PC-9 (cell line): ENCODE measurements at regions not wholly inside any gene's neighbourhood (a gene's known extent, or its start where the extent isn't known, plus 50 kb on each side); places are given as distances from the start of the nearest gene placed in this dataset.

ENCODE experiments used
- BruUV-seq: library from RNA; stranded (reverse); fragments of 400-500 nt; replicated peaks from 2 replicates; lab custom pipeline; 2021; lab: Mats Ljungman, UMichigan
- CTCF ChIA-PET: fragments of 300-600 bp; sonication (Branson Sonifier 250); formaldehyde crosslinking; loops from one replicate; lab custom pipeline; 2022; ENCODE audit warnings: antibody characterized with exemption; lab: Charles Lee
- POLR2A ChIA-PET: fragments of 300-600 bp; sonication (Branson Sonifier 250); formaldehyde crosslinking; loops from one replicate; lab custom pipeline; 2022; ENCODE audit warnings: antibody characterized with exemption; ENCODE audit not compliant: unreplicated experiment; lab: Charles Lee
- DNase-seq, 2 experiments: peaks; one replicate each; pipeline versions ENCODE4 v3.0.0 to v3.0.0-alpha.2; 2015 to 2022; ENCODE audit warnings: mixed read lengths in 1 of 2
- H2AFZ ChIP-seq: fragments of 200-600 bp; sonication (generic); 2 replicates; pipeline ENCODE4 v1.8.1; 2017; ENCODE audit warnings: antibody characterized with exemption
- H3F3A ChIP-seq: fragments of 200-600 bp; sonication (generic); 2 replicates; pipeline ENCODE4 v1.8.1; 2017; ENCODE audit warnings: antibody characterized with exemption, mild to moderate bottlenecking, low read depth; ENCODE audit not compliant: insufficient read depth
- H3K27ac ChIP-seq: fragments of 200-600 bp; sonication (generic); 2 replicates; pipeline ENCODE4 v1.6.1; 2016; ENCODE audit warnings: mixed run types
- H3K27me3 ChIP-seq: fragments of 200-600 bp; sonication (generic); 2 replicates; pipeline ENCODE4 v1.6.1; 2016; ENCODE audit warnings: low read depth, mixed run types; ENCODE audit not compliant: insufficient read depth
- H3K36me3 ChIP-seq: fragments of 200-600 bp; sonication (generic); 2 replicates; pipeline ENCODE4 v1.6.1; 2016; ENCODE audit warnings: low read depth, mixed run types
- H3K4me1 ChIP-seq: fragments of 200-600 bp; sonication (generic); replicated peaks from 2 replicates; pipeline ENCODE4 v1.6.1; 2016; ENCODE audit warnings: mixed run types; ENCODE audit not compliant: insufficient read depth
- H3K4me2 ChIP-seq: fragments of 200-600 bp; sonication (generic); 2 replicates; pipeline ENCODE4 v1.6.1; 2017; ENCODE audit warnings: mixed run types
- H3K4me3 ChIP-seq: fragments of 200-600 bp; sonication (generic); 2 replicates; pipeline ENCODE4 v1.6.1; 2016; ENCODE audit warnings: mixed run types
- H3K79me2 ChIP-seq: fragments of 200-600 bp; sonication (generic); 2 replicates; pipeline ENCODE4 v1.6.1; 2017; ENCODE audit warnings: low read depth, mixed run types
- H3K9me2 ChIP-seq: fragments of 200-600 bp; sonication (generic); 2 replicates; pipeline ENCODE4 v1.8.1; 2017; ENCODE audit warnings: mild to moderate bottlenecking; ENCODE audit not compliant: insufficient read depth
- H3K9me3 ChIP-seq: fragments of 200-600 bp; sonication (generic); 2 replicates; pipeline ENCODE4 v1.8.1; 2016; ENCODE audit warnings: low read depth; ENCODE audit not compliant: insufficient read depth
- H4K20me1 ChIP-seq: fragments of 200-600 bp; sonication (generic); 2 replicates; pipeline ENCODE4 v1.8.1; 2017; ENCODE audit not compliant: insufficient read depth
- CTCF ChIP-seq: fragments of 200-600 bp; sonication (generic); conservative IDR thresholded peaks from 2 replicates; pipeline ENCODE4 v1.6.1; 2017; ENCODE audit warnings: mixed run types, antibody characterized with exemption, mild to moderate bottlenecking, moderate library complexity
- EZH2 ChIP-seq: fragments of 200-600 bp; sonication (generic); IDR thresholded peaks from 2 replicates; pipeline ENCODE4 v1.8.0; 2017; ENCODE audit warnings: antibody characterized with exemption, low read depth
- intact Hi-C: fragments of 100-400 bp; cut with micrococcal nuclease; formaldehyde crosslinking; loops from one replicate; pipeline ENCODE4 v1.10.0; 2022; ENCODE audit not compliant: unreplicated experiment

- TF ChIP-seq EZH2, result no peak
- Histone ChIP-seq H3K9me2 (no peaks in the 10 kb centered on the region), H4K20me1 (no peaks in the 10 kb centered on the region), H3F3A (no peaks in the 10 kb centered on the region), H3K4me2 (no peak overlapping the region), H3K27me3 (no peaks in the 10 kb centered on the region), H3K4me3 (no peak overlapping the region), H3K79me2 (no peaks in the 10 kb centered on the region), H3K36me3 (no peaks in the 10 kb centered on the region), H3K27ac (no peak overlapping the region), H2AFZ (no peak overlapping the region), H3K4me1 (no peaks in the 10 kb centered on the region), H3K9me3 (no peaks in the 10 kb centered on the region)
- intact Hi-C loops, result no loop called here
- CTCF ChIA-PET, result no interaction called here
- DNase-seq, result no peak
- POLR2A ChIA-PET, result interaction anchor here (0.8 kb wide), 1 partner anchor 71 kb away, joined by 14 read pairs; no protein-coding TSS in a partner anchor
- BruUV-seq, result no TSS peak
These were observed 60.8 kb upstream of the CLDN14 start for GRCh38 chr21:36540700-36541099.

GRCh38 chr21:36541721-36542139 is 61.8 kb upstream of the CLDN14 start:
- ChIA-PET CTCF (no interaction called here), POLR2A (interaction anchor here (0.6 kb wide), 1 partner anchor 112 kb away, joined by 5 read pairs; no protein-coding TSS in a partner anchor)
- H3K27me3 ChIP-seq, result no peaks in the 10 kb centered on the region
- no peaks in the 10 kb centered on the region for H3K79me2 ChIP-seq
- no peak overlapping the region for H3K27ac ChIP-seq
- no peak for DNase-seq
- no peak overlapping the region for H3K4me3 ChIP-seq
- no TSS peak for BruUV-seq
- H3K36me3 ChIP-seq, result no peaks in the 10 kb centered on the region
- no peak for TF ChIP-seq EZH2
- TF ChIP-seq CTCF, result no peak
- no peak overlapping the region for H2AFZ ChIP-seq
- no peaks in the 10 kb centered on the region for H3K4me1 ChIP-seq
- H3K9me3 ChIP-seq, result no peaks in the 10 kb centered on the region
- intact Hi-C loops, result no loop called here
- H3K4me2 ChIP-seq, result no peak overlapping the region
- no peaks in the 10 kb centered on the region for H3F3A ChIP-seq
- no peaks in the 10 kb centered on the region for H4K20me1 ChIP-seq
- H3K9me2 ChIP-seq, result no peaks in the 10 kb centered on the region

GRCh38 chr21:36542312-36543101 is 62.6 kb upstream of the CLDN14 start:
- ChIA-PET CTCF (no interaction called here), POLR2A (no interaction called here)
- Histone ChIP-seq H3K4me1 (no peaks in the 10 kb centered on the region), H3K9me2 (no peaks in the 10 kb centered on the region), H3K27me3 (no peaks in the 10 kb centered on the region), H2AFZ (no peak overlapping the region), H4K20me1 (no peaks in the 10 kb centered on the region), H3K4me2 (no peak overlapping the region), H3K36me3 (no peaks in the 10 kb centered on the region), H3F3A (no peaks in the 10 kb centered on the region), H3K4me3 (no peak overlapping the region), H3K27ac (no peak overlapping the region), H3K79me2 (no peaks in the 10 kb centered on the region), H3K9me3 (no peaks in the 10 kb centered on the region)
- intact Hi-C loops, result no loop called here
- no peak for DNase-seq
- no peak for TF ChIP-seq EZH2
- TF ChIP-seq CTCF, result no peak
- BruUV-seq, result no TSS peak
